Breast epithelium (tissue), 3 donors: ENCODE measurements at regions not wholly inside any gene's neighbourhood (a gene's known extent, or its start where the extent isn't known, plus 50 kb on each side); places are given as distances from the start of the nearest gene placed in this dataset.

Source experiments
- POLR2A ChIP-seq: fragments of 450-650 bp; IDR thresholded peaks from one replicate; pipeline ENCODE4 v1.6.1; 2016; ENCODE audit warnings: antibody characterized with exemption, mild to moderate bottlenecking, moderate library complexity
- POLR2AphosphoS5 ChIP-seq, 3 donors: sonication (generic); formaldehyde crosslinking; IDR thresholded peaks; one replicate each; pipeline ENCODE4 v1.6.1; 2017; ENCODE audit warnings: antibody characterized with exemption in 3 of 3
- TF ChIP-seq, protein P1 (sequence below), 3 donors: fragments of 450-650 bp; IDR thresholded peaks; one replicate each; pipeline ENCODE4 v1.5.1; 2016 to 2017; ENCODE audit warnings: antibody characterized with exemption in 3 of 3, mild to moderate bottlenecking in 3 of 3, moderate library complexity in 3 of 3

DNA sequence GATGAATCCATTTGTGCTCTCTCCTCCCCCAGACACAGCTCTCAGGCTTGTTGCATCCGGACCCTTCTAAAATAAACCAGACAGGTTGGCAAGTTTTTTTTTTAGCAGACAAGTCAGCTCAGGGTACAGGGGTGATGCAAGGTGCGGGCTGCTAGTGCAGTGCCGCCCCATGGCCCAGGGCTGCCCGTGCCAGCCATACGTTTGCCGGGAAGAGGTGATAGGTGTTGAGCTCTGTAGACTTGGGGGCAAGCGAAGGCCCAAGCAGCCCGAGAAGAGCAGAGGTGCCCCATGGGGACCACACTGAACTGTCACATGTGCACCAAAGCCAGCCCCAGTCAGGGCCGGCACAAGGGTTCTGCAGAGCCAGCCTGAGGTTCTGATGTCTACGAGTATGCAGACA lies 57.1 kb upstream of the PDSS1 start:
- TF ChIP-seq, protein P1, sequence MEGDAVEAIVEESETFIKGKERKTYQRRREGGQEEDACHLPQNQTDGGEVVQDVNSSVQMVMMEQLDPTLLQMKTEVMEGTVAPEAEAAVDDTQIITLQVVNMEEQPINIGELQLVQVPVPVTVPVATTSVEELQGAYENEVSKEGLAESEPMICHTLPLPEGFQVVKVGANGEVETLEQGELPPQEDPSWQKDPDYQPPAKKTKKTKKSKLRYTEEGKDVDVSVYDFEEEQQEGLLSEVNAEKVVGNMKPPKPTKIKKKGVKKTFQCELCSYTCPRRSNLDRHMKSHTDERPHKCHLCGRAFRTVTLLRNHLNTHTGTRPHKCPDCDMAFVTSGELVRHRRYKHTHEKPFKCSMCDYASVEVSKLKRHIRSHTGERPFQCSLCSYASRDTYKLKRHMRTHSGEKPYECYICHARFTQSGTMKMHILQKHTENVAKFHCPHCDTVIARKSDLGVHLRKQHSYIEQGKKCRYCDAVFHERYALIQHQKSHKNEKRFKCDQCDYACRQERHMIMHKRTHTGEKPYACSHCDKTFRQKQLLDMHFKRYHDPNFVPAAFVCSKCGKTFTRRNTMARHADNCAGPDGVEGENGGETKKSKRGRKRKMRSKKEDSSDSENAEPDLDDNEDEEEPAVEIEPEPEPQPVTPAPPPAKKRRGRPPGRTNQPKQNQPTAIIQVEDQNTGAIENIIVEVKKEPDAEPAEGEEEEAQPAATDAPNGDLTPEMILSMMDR (IDR thresholded peaks at IDR 0.05), result no peak
- TF ChIP-seq POLR2AphosphoS5 (IDR thresholded peaks at IDR 0.05) (no peak), POLR2A (no peak)
